KBM-7 (cell line): ENCODE measurements at regions not wholly inside any gene's neighbourhood (a gene's known extent, or its start where the extent isn't known, plus 50 kb on each side); places are given as distances from the start of the nearest gene placed in this dataset.

Source experiments
- DNase-seq: peaks from one replicate; pipeline ENCODE4 v3.0.0-alpha.2; 2015
- in situ Hi-C: fragments of 300-500 bp; cut with MboI; formaldehyde crosslinking; loops from 2 replicates; pipeline ENCODE4 v1.14.3; 2020; ENCODE audit warnings: low sequenced_read_pairs, low pct_unique_long_range_greater_than_20kb, mixed read lengths

DNA sequence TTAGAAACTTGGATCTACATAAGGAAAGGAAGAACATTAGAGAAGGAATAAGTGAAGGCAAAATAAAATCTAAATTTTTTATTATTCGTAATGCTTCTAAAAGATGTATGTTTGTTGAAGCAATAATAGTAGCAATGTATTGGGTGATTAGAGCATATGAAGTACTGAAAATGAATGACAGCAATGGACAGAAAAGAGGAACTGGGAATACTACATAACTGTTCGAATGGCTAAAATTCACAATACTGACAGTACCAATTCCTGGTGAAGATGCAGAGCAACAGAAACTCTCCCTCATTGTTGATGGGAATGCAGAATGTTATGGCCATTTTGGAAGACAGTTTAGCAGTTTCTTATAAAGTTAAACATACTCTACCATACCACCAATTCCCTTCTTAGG is 177.3 kb upstream of the SPEF2 start:
- no peak for DNase-seq
- in situ Hi-C loops = no loop called here

GRCh38 chr5:35438786-35439185 is 178.9 kb upstream of the SPEF2 start:
- in situ Hi-C loops = no loop called here
- no peak for DNase-seq

DNA sequence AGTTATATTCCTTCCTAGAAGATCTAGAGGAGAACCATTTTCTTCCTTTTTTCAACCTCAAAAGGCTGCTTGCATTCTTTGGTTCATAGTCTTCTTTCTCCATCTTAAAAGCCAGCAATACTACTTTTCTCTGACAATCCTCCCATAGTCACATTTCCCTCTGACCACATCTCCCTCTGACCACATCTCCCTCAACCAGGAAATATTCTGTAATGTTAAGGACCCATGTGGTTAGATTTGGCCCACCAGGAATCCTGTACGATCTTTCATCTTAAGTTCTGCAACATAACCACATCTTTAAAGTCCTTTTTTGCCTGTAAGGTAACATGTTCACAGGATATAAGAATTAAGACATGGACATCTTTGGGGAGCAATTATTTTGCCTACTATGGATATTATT is 179.4 kb upstream of the SPEF2 start:
- in situ Hi-C loops = no loop called here
- DNase-seq = peak; percentile 9

DNA sequence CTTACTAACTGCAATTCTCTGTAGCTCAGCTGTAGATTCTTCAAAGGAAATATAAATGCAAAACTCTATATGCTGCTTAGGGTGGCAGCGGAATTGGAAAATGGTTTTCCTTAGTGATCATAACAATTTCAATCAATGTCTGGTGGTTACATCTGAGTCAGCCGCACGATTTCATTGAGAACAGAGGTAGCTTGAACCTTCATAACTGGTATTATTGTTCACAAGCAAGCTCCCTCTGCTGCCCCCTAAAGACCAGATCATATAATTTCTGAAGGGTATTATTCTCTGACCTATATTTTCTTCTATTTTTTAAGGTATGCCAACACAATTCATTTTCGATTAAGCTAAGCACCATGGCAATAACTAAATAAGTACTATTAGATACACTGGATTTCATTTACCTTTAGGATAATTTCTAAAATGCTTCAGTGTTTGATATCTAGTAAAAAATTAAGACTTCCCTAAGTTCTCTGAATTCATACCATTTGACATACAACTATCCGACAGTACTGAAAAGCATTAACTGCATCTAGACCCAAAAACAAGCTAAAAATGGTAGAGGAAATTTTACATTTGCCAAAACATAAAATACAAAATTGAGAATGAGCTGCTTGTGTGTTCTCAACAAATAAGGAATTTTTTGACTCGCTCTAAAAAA is 181.1 kb upstream of the SPEF2 start:
- peak; percentile 32 for DNase-seq
- in situ Hi-C loops = no loop called here

- in situ Hi-C loops = no loop called here
- DNase-seq = no peak
These were observed 187.1 kb upstream of the SPEF2 start for GRCh38 chr5:35430381-35431162.

DNA sequence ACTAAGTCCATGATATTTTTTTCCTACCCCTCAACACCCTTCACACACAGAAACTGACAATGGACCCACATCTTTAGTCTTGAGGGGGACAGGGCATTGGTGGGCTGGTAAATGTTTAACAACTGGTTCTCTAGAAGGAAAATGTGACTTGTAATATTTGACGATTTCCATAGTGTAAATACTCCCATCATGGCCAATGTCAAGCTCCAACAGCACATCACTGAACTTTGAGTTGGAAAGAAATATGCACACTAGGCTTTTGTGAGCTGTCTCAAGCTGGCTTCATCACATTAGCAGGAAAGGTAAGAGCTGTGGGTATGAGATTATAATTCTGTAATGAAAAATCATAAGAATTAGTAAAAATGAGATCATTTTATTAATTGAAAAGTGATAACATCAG is 189.9 kb upstream of the PRLR start:
- DNase-seq = no peak
- in situ Hi-C loops = no loop called here

DNA sequence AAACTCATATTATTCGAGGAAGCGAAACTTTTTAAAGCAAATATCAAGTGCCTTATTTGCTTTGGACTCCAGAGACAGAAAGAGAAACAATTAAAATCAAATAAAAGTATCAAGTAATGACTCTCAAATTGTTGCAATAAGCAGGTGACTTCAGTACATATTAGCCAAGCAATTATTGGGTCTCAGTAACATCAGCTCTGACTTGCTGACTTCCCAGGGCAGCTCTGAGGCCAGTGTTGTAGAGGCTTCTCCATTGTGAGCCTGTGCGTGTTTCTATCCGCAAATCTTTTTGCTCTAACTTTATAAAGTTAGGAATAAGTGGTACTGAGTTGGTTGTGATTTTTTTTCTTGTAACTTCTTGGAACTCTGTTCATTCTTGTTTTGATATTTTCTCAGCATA is 186.8 kb upstream of the PRLR start:
- in situ Hi-C loops = no loop called here
- DNase-seq = no peak

DNA sequence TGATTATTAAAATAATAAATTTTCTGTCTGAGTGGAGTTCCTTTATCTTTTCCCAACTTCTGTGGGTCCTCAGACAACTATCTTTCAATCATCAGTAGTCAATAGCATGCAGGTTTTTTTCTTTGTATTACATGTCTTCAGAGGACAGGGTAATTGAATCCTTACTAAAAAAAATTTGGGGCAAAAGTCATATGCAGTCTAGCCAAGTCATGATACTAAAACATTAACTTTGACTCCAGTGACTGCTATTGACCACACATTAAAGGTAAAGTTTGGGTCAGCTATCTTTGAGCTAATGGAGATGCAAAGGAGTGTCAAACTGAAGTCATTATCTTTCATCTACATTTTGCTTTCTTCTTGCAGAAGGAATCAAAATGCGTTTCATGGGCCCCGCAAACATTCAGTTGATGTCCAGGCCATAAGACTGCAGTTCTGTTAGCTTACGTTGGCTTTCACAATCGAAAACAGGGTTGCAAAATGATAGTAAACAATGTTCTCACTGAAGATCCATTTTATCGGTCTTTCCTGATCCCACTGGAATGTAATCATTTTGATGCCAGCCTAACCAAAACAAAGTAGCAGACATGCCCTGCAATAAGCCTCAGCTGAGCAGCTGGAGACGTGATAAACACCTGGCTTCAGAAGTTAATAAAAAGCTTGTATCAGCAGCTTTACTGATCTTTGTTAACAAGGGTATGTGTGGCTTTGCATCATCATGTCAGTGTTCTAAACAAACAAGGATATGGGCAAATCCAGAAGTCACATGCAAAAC is 186.1 kb upstream of the PRLR start:
- DNase-seq = no peak
- in situ Hi-C loops = no loop called here

- no peak for DNase-seq
- in situ Hi-C loops = no loop called here
These were observed 185.0 kb upstream of the PRLR start for GRCh38 chr5:35415309-35415708.

- in situ Hi-C loops = no loop called here
- no peak for DNase-seq
These were observed 179.1 kb upstream of the PRLR start for GRCh38 chr5:35409361-35409760.

DNA sequence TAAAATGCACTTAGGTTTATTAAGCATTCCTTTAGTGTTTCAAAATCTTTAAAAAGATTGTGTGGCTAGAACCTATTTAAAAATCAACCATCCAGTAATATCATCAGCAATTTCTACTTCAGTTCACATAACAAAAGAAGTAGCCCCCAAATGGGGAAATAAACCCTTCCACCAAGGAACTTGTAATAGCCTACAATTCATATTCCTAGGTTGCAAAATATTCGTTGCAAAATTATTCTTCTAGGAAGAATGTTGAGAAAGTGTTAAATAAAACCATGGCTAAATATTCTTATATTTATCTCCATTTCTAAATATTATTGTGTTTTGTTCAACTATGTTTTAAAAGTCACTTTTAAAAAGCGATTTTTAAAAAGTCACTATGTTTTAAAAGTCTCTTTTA is 177.9 kb upstream of the PRLR start:
- in situ Hi-C loops = no loop called here
- DNase-seq = no peak

GRCh38 chr5:35407697-35408096 is 177.4 kb upstream of the PRLR start:
- DNase-seq = no peak
- in situ Hi-C loops = no loop called here

DNA sequence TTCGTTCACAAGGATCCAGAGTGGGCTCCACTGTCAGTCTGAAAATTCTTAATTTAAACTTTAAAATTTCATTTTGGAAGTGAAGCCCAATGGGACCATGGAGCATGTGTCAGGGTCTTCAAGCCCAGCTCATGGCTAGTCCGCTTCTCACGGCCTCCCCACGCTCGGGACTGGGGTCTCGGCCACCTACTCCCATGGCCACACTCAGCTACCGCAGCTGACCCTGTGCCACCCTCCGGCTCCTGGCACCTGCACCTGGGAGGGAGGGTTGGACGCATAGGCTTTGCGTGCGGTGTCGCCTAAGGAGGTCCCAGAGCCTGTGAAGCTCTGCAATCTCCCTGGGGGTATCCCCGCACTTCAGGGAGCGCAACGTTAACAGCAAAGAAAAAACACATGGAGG is 175.7 kb upstream of the PRLR start:
- DNase-seq = no peak
- in situ Hi-C loops = no loop called here

GRCh38 chr5:35404701-35405100 is 174.4 kb upstream of the PRLR start:
- in situ Hi-C loops = no loop called here
- no peak for DNase-seq

GRCh38 chr5:35393901-35394300 is 163.6 kb upstream of the PRLR start:
- in situ Hi-C loops = no loop called here
- no peak for DNase-seq

DNA sequence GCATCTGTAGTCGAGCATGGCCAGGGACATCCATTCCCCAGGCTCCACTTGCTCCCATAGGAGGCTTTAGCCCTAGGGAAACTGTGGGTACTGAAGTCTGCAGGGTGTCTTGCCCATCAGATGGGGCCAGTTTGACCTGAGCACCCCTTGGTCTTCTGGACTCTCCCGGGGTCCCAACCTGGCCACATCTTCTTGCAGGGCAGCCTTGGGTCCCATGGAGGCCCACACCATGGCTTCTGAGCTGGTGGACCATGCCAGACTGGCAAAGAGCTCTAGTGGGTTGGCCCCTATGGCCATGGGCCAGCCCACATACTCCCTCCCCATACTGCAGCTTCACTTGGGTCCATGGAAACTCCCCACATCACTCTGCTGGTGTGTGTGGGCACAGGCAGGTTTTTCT is 154.4 kb upstream of the PRLR start:
- no peak for DNase-seq
- in situ Hi-C loops = no loop called here

DNA sequence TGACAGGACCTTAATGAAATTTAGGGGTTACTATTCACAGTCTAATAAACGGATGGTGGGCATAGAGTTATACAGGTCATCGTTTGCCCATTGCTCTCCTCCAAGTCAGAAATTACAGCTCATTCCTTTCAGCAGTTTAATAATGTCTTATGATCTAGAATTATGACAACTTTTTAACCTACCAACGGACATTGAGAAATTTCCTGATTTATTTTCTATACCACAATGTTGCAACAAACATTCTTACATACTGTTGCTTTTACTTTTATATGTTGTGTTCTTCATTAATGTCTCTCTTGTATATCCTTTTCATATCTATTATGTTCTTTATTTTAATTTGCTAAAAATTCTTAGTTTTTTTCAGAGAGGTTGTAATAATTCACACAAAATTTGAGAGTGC is 152.8 kb upstream of the PRLR start:
- no peak for DNase-seq
- in situ Hi-C loops = no loop called here

- in situ Hi-C loops = no loop called here
These were observed 147.4 kb upstream of the PRLR start for GRCh38 chr5:35377653-35378052.

GRCh38 chr5:35374584-35374983 is 144.3 kb upstream of the PRLR start:
- DNase-seq = no peak
- in situ Hi-C loops = no loop called here

More at GRCh38 chr5:35377653-35378052, 147.4 kb upstream of the PRLR start:
- DNase-seq = no peak

DNA sequence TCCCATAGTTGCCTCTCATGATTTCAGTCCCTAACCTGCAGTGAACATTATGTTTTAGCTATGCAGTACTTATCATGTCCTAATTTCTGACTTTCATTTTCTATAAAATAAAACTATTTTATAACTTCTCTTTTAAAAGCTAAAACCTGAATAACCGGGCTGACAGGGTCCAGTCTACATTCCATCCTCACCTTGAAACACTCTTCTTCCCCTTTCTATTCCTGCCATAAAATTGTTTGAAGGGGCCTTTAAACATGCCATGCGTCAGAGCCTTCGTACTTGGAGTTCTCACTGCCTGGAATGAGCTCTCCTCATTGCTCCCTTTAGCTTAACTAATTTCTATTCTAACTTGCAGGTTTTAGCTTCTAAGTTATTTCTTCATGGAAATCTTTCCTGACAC is 143.0 kb upstream of the PRLR start:
- no peak for DNase-seq
- in situ Hi-C loops = no loop called here
